ENCODE measurements at regions not wholly inside any gene's neighbourhood (a gene's known extent, or its start where the extent isn't known, plus 50 kb on each side); places are given as distances from the start of the nearest gene placed in this dataset.

DNA sequence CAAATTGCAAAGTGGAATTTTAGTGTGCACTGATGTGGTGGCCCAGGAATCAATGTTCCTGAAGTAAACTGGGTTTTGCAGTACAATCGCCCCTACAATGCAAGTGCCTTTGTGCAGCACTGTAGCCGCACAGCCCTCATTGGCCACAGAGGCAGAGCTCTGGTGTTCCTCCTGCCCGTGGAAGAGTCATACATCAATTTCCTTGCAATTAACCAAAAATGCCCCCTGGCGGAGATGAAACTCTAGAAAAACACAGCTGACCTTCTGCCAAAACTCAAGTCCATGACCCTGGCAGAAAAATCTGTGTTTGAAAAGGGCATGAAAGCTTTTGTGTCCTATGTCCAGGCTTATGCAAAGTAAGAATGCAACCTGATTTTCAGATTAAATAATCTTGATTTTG lies 117.9 kb upstream of the PRB2 start:
- no peak overlapping the region for H3K4me3 Mint-ChIP-seq

DNA sequence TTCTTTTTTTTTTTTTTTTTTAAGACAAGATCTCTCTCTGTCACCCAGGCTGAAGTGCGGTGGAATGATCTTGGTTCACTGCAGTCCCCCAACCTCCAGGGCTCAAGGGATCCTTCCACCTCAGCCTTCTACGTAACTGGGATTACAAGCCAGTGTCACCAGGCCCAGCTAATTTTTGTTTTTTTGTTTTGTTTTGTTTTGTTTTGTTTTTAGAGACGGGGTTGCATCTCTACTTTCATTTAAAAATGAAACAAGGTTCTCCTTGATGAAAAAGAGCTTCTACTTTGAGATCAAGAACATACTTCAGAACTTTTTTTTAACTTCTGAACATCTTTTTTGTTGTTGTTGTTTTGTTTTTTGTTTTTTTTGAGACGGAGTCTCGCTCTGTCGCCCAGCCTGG lies 121.7 kb upstream of the PRB2 start:
- Mint-ChIP-seq H3K27ac (no peak overlapping the region), H3K36me3 (ENCODE audit: low read depth) (no peaks in the 10 kb centered on the region), H3K4me3 (no peak overlapping the region), H3K9me3 (no peaks in the 10 kb centered on the region), H3K27me3 (ENCODE audit: low read depth, poor library complexity) (no peaks in the 10 kb centered on the region), H3K4me1 (no peaks in the 10 kb centered on the region)
- TF ChIP-seq, protein P1, sequence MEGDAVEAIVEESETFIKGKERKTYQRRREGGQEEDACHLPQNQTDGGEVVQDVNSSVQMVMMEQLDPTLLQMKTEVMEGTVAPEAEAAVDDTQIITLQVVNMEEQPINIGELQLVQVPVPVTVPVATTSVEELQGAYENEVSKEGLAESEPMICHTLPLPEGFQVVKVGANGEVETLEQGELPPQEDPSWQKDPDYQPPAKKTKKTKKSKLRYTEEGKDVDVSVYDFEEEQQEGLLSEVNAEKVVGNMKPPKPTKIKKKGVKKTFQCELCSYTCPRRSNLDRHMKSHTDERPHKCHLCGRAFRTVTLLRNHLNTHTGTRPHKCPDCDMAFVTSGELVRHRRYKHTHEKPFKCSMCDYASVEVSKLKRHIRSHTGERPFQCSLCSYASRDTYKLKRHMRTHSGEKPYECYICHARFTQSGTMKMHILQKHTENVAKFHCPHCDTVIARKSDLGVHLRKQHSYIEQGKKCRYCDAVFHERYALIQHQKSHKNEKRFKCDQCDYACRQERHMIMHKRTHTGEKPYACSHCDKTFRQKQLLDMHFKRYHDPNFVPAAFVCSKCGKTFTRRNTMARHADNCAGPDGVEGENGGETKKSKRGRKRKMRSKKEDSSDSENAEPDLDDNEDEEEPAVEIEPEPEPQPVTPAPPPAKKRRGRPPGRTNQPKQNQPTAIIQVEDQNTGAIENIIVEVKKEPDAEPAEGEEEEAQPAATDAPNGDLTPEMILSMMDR (IDR thresholded peaks at IDR 0.05) = no peak
- DNase-seq = no peak

More for the DNA sequence above, 117.9 kb upstream of the PRB2 start:
- DNase-seq = no peak
- Mint-ChIP-seq H3K27ac (no peak overlapping the region), H3K4me1 (peaks cover 10% of the 10 kb centered on the region), H3K36me3 (ENCODE audit: low read depth) (no peaks in the 10 kb centered on the region), H3K27me3 (ENCODE audit: low read depth, poor library complexity) (peaks cover 15% of the 10 kb centered on the region), H3K9me3 (no peaks in the 10 kb centered on the region)
- TF ChIP-seq, protein P1 (IDR thresholded peaks at IDR 0.05) = no peak

DNA sequence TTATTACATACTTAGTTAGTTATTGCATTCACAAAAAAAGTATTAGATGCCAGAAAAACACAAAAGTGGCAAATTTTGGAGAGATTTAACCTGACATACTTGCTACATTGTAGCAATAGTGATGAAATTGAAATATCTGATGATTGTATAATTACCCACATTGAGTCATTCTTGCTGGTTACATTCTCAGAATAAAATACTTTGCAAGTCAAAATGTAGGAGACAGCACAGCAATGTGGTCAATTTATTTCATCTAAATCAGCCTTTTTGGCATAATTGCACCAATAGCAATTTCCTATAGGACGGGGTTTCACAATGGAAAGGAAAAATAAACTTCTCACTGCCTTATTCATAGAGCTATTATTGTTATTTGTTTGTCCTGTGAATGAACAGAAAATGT lies 125.0 kb upstream of the ETV6 start:
- Mint-ChIP-seq H3K27me3 (ENCODE audit: low read depth, poor library complexity) (peaks cover 23% of the 10 kb centered on the region), H3K27ac (no peak overlapping the region)
- TF ChIP-seq, protein P1 (IDR thresholded peaks at IDR 0.05) = no peak

DNA sequence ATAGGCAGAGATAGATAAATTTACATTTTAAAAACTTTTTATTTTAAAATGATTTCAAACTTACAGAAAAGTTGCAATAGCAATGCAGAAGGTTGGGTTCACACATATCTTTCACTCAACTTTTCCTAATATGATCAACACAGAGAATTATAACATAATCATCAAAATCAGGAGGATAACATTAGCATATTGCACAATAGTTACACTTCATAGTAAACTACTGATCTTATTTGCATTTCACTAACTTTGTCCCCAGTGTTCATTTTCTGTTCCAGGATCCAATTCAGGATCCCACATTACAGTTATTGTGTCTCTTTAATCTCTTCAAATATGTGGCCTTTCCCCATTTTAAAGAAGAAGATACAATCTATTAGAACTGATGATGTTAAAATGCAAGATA lies 115.4 kb upstream of the ETV6 start:
- Mint-ChIP-seq H3K4me1 (no peaks in the 10 kb centered on the region), H3K27ac (no peak overlapping the region), H3K27me3 (ENCODE audit: low read depth, poor library complexity) (peaks cover 17% of the 10 kb centered on the region), H3K36me3 (ENCODE audit: low read depth) (no peaks in the 10 kb centered on the region), H3K4me3 (no peak overlapping the region), H3K9me3 (peaks cover 3% of the 10 kb centered on the region)
- no peak for DNase-seq
- TF ChIP-seq, protein P1 (IDR thresholded peaks at IDR 0.05) = no peak

More for the DNA sequence above, 125.0 kb upstream of the ETV6 start:
- no peaks in the 10 kb centered on the region for H3K36me3 Mint-ChIP-seq (ENCODE audit: low read depth)
- H3K4me1 Mint-ChIP-seq = no peaks in the 10 kb centered on the region
- no peaks in the 10 kb centered on the region for H3K9me3 Mint-ChIP-seq
- no peak for DNase-seq
- H3K4me3 Mint-ChIP-seq = no peak overlapping the region

DNA sequence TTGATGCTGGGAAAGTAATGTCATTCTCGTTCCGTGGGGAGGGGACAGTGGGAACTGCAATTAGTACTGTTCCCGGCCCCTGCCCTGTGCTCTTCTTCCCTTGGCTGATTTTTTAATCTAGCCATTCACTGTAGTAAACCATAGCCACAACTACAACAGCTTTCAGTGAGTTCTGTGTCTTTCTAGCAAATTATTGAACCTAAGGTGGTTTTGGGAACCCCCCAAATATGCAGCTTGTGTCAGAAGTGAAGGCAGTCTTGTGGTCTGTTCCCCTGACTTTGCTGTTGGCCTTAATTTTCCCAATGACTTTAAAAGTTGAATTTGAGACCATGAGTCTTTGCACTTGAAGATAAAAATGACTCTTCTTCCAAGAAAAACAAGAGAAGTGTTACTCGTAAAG lies 114.3 kb upstream of the ETV6 start:
- Mint-ChIP-seq H3K27me3 (ENCODE audit: low read depth, poor library complexity) (peaks cover 13% of the 10 kb centered on the region), H3K36me3 (ENCODE audit: low read depth) (no peaks in the 10 kb centered on the region), H3K4me1 (no peaks in the 10 kb centered on the region), H3K9me3 (peaks cover 3% of the 10 kb centered on the region), H3K4me3 (no peak overlapping the region), H3K27ac (no peak overlapping the region)
- TF ChIP-seq, protein P1 (IDR thresholded peaks at IDR 0.05) = no peak
- DNase-seq = no peak

DNA sequence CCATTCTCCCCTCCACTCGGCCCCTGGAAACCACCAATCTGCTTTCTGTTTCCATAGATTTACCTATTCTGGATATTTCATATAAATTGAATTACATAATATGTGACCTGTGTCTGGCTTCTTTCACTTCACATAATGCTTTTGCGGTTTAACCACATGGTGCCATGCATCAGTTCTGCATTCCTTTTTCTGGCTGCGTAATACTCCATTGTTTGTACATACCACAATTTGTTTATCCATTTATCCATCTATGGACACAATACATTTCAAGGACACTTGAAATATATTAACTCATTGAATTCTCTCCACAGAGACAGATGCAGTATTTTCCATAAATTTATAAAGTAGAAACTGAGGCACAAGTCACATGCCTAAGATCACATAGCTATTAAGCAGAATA lies 110.3 kb upstream of the ETV6 start:
- Mint-ChIP-seq H3K27ac (no peak overlapping the region), H3K4me3 (no peak overlapping the region), H3K9me3 (peaks cover 3% of the 10 kb centered on the region), H3K27me3 (ENCODE audit: low read depth, poor library complexity) (peaks cover 6% of the 10 kb centered on the region), H3K4me1 (no peaks in the 10 kb centered on the region), H3K36me3 (ENCODE audit: low read depth) (no peaks in the 10 kb centered on the region)
- no peak for DNase-seq
- TF ChIP-seq, protein P1 (IDR thresholded peaks at IDR 0.05) = no peak

Measured in nephron progenitor cell (in vitro differentiated cells).